IMR-90 (cell line): ENCODE measurements at regions not wholly inside any gene's neighbourhood (a gene's known extent, or its start where the extent isn't known, plus 50 kb on each side); places are given as distances from the start of the nearest gene placed in this dataset.

Source experiments
- CEBPB ChIP-seq: IDR thresholded peaks from 2 replicates; pipeline ENCODE4 v1.6.1; 2012; ENCODE audit warnings: low read depth, low read length, improper control_type of control experiment
- CHD1 ChIP-seq: IDR thresholded peaks from 2 replicates; pipeline ENCODE4 v1.6.1; 2012; ENCODE audit warnings: low read depth, low read length, improper control_type of control experiment
- MAFK ChIP-seq: IDR thresholded peaks from 2 replicates; pipeline ENCODE4 v1.6.1; 2012; ENCODE audit warnings: low read depth, low read length, improper control_type of control experiment
- MAZ ChIP-seq: IDR thresholded peaks from 2 replicates; pipeline ENCODE4 v1.6.1; 2012; ENCODE audit warnings: low read depth, mild to moderate bottlenecking, low read length, improper control_type of control experiment, moderate library complexity, borderline replicate concordance
- POLR2A ChIP-seq: IDR thresholded peaks from 2 replicates; pipeline ENCODE4 v1.6.1; 2012; ENCODE audit warnings: mild to moderate bottlenecking, low read depth, low read length
- RAD21 ChIP-seq: IDR thresholded peaks from 2 replicates; pipeline ENCODE4 v1.6.1; 2012; ENCODE audit warnings: low read length, improper control_type of control experiment
- RCOR1 ChIP-seq: IDR thresholded peaks from 2 replicates; pipeline ENCODE4 v1.6.1; 2012; ENCODE audit warnings: mild to moderate bottlenecking, low read length, improper control_type of control experiment; ENCODE audit not compliant: insufficient replicate concordance
- RFX5 ChIP-seq: IDR thresholded peaks from 2 replicates; pipeline ENCODE4 v1.8.0; 2012; ENCODE audit warnings: low read depth, mild to moderate bottlenecking, low read length, moderate library complexity
- SMC3 ChIP-seq: fragments of 150-350 bp; IDR thresholded peaks from 2 replicates; pipeline ENCODE4 v1.6.1; 2016; ENCODE audit warnings: low read depth, mild to moderate bottlenecking, antibody characterized with exemption, low read length, moderate library complexity
- TF ChIP-seq, protein P1 (sequence below): conservative IDR thresholded peaks from 2 replicates; pipeline ENCODE4 v1.5.1; 2012; ENCODE audit warnings: mild to moderate bottlenecking, low read depth, low read length, improper control_type of control experiment
- TF ChIP-seq, protein P2 (sequence below): fragments of 150-350 bp; IDR thresholded peaks from 2 replicates; pipeline ENCODE4 v1.6.1; 2017; ENCODE audit warnings: mild to moderate bottlenecking, antibody characterized with exemption, low read length, low read depth

DNA sequence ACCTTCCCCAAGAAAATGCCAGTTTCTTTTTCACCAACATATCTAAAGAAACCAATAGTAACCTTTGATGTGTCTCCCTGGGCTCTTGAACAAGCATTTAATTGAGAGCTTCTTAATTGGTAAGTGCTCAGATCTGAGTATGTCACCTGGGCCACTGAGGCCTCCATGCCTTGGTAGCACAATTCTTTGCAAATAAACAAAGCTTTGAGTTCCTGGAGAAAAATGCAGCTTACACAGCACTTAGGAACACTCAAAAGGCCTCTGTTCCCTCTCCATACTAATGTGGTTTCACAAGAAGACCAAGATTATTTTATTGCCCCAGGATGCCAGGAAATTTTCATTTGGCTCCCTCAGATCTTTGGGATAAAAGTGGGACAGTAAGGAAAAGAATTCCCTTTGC is 217.6 kb upstream of the CEP162 start:
- TF ChIP-seq POLR2A (no peak), CEBPB (no peak), SMC3 (no peak), RCOR1 (no peak), MAZ (no peak), RFX5 (no peak), CHD1 (no peak), RAD21 (no peak), MAFK (no peak)
- TF ChIP-seq, protein P1, sequence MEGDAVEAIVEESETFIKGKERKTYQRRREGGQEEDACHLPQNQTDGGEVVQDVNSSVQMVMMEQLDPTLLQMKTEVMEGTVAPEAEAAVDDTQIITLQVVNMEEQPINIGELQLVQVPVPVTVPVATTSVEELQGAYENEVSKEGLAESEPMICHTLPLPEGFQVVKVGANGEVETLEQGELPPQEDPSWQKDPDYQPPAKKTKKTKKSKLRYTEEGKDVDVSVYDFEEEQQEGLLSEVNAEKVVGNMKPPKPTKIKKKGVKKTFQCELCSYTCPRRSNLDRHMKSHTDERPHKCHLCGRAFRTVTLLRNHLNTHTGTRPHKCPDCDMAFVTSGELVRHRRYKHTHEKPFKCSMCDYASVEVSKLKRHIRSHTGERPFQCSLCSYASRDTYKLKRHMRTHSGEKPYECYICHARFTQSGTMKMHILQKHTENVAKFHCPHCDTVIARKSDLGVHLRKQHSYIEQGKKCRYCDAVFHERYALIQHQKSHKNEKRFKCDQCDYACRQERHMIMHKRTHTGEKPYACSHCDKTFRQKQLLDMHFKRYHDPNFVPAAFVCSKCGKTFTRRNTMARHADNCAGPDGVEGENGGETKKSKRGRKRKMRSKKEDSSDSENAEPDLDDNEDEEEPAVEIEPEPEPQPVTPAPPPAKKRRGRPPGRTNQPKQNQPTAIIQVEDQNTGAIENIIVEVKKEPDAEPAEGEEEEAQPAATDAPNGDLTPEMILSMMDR, result no peak
- TF ChIP-seq, protein P2, sequence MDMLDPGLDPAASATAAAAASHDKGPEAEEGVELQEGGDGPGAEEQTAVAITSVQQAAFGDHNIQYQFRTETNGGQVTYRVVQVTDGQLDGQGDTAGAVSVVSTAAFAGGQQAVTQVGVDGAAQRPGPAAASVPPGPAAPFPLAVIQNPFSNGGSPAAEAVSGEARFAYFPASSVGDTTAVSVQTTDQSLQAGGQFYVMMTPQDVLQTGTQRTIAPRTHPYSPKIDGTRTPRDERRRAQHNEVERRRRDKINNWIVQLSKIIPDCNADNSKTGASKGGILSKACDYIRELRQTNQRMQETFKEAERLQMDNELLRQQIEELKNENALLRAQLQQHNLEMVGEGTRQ, result no peak
